H1 (cell line): ENCODE measurements at regions not wholly inside any gene's neighbourhood (a gene's known extent, or its start where the extent isn't known, plus 50 kb on each side); places are given as distances from the start of the nearest gene placed in this dataset.

ENCODE experiments used
- CHD7 ChIP-seq: fragments of 300-600 bp; sonication (generic); IDR thresholded peaks from 2 replicates; pipeline ENCODE4 v1.7.1; 2012; ENCODE audit warnings: low read length, moderate library complexity, mild to moderate bottlenecking, inconsistent platforms; ENCODE audit not compliant: insufficient replicate concordance

DNA sequence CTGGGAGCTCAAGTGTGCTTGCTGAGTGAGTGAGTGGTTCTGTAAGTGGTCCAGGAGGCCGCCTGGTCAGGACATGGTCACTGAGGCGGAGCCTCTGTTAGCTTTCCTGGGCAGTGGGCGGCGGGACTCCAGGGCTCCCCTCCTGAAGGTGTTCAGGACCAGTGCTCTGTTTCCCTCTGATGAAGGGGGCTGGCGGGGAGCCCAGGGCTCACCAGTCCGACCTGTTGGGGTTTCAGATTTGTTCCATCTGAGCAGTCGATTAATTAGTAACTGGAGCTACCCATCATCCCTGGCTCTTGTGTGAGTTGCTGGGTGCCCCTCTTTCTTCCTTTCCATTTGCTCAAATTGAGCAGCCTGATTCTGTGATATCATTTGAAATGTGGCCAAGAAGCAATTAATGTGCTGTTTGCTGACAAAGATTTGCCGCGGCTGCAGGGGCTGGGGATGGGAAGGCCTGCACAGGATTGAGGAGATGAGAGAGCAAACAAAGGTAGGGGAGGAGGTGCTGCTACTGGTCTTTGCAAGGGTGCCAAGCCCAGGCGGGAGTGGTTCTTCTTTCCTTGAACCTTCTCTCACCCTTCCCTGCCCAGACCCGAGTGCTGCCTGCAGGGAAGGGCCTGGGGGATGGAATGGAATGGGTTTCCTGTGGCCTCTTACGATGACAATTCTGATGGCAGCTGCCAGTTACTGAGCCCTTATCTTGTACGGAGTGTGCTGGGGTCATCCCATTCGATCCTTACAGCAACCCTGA, 92.8 kb upstream of the PITX1 start (continued):
- no peak for TF ChIP-seq CHD7
- TF ChIP-seq, all 59 proteins: peak for 0
